Right cardiac atrium (tissue), 5 donors: ENCODE measurements at regions not wholly inside any gene's neighbourhood (a gene's known extent, or its start where the extent isn't known, plus 50 kb on each side); places are given as distances from the start of the nearest gene placed in this dataset.

Source experiments
- ATAC-seq, 2 donors: fragments of 200-7000 bp; cut with Tn5 transposase; one replicate each; pipeline versions ENCODE4 v1.8.0 to v1.9.1; 2020; ENCODE audit warnings: moderate library complexity in 2 of 2, mild to moderate bottlenecking in 1 of 2
- DNase-seq, 3 donors: peaks; one replicate each; pipeline ENCODE4 v3.0.0-alpha.2; 2020
- H3K27ac ChIP-seq: one replicate; pipeline ENCODE4 v1.5.1; 2013; ENCODE audit warnings: mild to moderate bottlenecking, low read length, control low read depth, moderate library complexity
- H3K27me3 ChIP-seq: one replicate; pipeline ENCODE4 v1.6.1; 2013; ENCODE audit not compliant: control insufficient read depth, insufficient read depth
- H3K4me1 ChIP-seq: one replicate; pipeline ENCODE4 v1.6.1; 2013; ENCODE audit warnings: low read length; ENCODE audit not compliant: control insufficient read depth, insufficient read depth
- H3K4me3 ChIP-seq: one replicate; pipeline ENCODE4 v1.5.1; 2013; ENCODE audit warnings: low read length, control low read depth
- H3K9me3 ChIP-seq: one replicate; pipeline ENCODE4 v1.6.1; 2013; ENCODE audit warnings: low read length; ENCODE audit not compliant: control insufficient read depth
- WGBS: extraction: QIAGEN DNeasy Blood & Tissue Kit; methylation state at CpG from one replicate; pipeline ENCODE4 v1.1.7; 2013; 5-methylcytosine and 5-hydroxymethylcytosine counted together
- intact Hi-C, 4 donors: fragments of 100-400 bp; cut with DNase I; formaldehyde crosslinking; loops; one replicate each; pipeline versions ENCODE4 v1.11.0 to v1.14.0; 2022 to 2023
- donor health status: healthy with polysubstance abuse.
- donor health status: DM: no; HTN: yes; CAD: no.
- donor health status: DM: no; HTN: no; CAD: no.
- donor health status: DM: no; HTN: yes; CAD: no; lungs with severe emphysema.
- donor health status: DM: yes; HTN: yes; CAD: no.

DNA sequence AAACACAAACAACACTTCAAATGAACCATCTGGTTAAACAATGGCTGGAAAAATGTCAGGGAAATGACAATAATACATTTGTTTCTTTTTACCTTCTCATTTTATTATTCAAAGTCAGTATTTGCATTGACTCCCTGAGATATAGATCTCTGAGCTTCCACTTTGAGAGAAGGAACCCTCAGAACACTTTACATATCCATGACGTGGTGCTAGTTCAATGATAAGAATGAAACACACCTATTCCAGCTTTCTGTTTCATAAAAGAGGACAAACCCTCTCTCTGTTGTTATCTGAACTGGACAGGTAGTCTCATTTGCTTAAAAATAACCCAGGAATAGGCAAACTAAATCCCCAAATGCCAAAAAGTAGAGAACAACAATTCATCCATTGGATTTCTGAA lies 65.3 kb upstream of the CCSER1 start:
- Histone ChIP-seq H3K4me1 (no peaks in the 10 kb centered on the region), H3K27me3 (no peaks in the 10 kb centered on the region), H3K4me3 (no peak overlapping the region), H3K27ac (no peak overlapping the region), H3K9me3 (no peaks in the 10 kb centered on the region)
- ATAC-seq = no peak
- WGBS = 46% methylated on average over 1 of the region's 1 CpG
- intact Hi-C loops = no loop called here
- no peak for DNase-seq

DNA sequence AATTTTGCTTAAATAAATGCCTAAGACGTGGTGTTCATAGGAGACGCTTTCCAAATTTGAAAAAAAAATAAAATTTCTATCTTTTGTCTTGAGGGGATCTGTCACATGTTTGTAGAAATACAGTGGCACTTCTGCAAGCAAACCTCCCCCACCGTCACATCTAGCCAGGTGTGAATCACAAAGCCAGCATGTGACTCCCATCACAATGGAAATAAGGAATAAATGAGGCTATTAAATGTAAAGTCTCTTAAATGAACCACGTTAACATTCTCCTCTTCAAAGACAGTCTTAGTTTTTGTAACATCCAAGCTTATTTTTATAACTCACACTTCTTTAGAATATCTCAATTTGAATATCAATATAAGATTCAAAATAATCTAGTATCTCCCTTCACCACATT lies 63.0 kb upstream of the CCSER1 start:
- intact Hi-C loops = no loop called here
- ATAC-seq (no peak), DNase-seq (no peak)
- Histone ChIP-seq H3K27me3 (no peaks in the 10 kb centered on the region), H3K27ac (no peak overlapping the region), H3K4me3 (no peak overlapping the region), H3K9me3 (no peaks in the 10 kb centered on the region), H3K4me1 (no peaks in the 10 kb centered on the region)
- 70% methylated on average over 4 of the region's 4 CpGs for WGBS

DNA sequence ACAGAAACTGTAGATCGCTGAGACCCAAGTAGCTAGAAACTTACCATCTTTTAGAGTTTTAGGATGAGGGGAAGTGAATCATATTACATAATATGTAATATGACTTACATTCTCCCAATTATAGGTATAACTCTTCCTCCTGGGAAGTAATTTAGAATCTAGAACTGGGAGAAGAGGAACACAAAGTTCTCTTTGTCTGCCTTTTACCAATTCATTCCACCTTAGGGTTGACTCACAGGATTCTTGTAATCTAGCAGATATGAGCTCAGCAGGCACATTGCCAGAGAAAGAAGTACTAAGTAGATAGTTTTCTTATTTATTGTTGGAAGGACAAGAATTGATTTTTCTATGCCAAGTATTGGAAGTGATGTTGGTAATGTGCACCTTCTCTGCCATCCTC lies 58.0 kb upstream of the CCSER1 start:
- DNase-seq (no peak), ATAC-seq (no peak)
- Histone ChIP-seq H3K4me1 (no peaks in the 10 kb centered on the region), H3K4me3 (no peak overlapping the region), H3K27ac (no peak overlapping the region), H3K9me3 (no peaks in the 10 kb centered on the region), H3K27me3 (no peaks in the 10 kb centered on the region)
- WGBS = 99% methylated on average over 1 of the region's 1 CpG
- intact Hi-C loops = no loop called here

DNA sequence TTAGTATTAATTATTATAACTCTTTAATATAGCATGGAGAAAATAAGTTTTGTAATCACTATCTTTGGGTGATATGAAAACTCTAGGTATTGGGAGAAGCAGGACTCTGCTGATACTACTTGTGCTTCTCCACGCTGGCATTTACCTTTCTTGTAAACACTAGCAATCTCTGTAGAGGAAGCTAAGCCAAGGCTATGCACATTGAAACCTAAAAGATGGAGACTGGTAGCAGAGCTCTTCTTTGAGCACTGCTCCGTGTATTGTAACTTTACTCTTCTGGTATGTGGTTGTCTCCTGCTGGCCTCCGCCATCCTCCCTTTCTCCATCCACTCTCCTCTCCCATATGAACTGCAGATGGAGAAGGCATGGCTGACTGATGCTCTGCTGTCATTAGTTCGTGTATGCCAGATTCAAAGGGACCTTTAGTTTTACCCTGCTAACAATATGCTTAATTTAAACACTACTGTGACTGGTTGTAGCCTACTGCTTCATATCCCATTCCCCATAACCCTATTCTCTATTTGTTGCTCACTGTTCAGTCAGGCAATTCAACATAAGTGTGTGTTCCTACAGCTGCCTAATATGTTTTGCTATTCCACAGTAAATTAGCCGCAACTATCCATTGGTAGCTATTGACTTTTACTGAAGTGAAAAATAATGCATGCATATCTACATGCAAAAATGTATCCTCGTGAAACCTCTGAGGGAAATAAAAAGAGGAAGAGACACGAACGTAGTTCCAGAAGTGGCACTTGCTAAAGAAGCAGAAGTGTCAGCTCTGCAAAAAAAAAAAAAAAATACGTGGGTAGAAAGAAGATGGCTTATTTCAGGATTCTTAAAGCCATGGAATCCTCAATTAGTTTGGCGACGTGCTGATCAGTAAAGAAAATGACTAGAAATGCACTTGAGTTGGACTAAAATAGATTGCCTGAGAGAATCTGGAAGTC lies 55.6 kb upstream of the CCSER1 start:
- ATAC-seq = no peak
- Histone ChIP-seq H3K4me1 (no peaks in the 10 kb centered on the region), H3K9me3 (no peaks in the 10 kb centered on the region), H3K27ac (no peak overlapping the region), H3K27me3 (no peaks in the 10 kb centered on the region), H3K4me3 (no peak overlapping the region)
- WGBS = 65% methylated on average over 11 of the region's 11 CpGs
- no peak for DNase-seq
- intact Hi-C loops = no loop called here

DNA sequence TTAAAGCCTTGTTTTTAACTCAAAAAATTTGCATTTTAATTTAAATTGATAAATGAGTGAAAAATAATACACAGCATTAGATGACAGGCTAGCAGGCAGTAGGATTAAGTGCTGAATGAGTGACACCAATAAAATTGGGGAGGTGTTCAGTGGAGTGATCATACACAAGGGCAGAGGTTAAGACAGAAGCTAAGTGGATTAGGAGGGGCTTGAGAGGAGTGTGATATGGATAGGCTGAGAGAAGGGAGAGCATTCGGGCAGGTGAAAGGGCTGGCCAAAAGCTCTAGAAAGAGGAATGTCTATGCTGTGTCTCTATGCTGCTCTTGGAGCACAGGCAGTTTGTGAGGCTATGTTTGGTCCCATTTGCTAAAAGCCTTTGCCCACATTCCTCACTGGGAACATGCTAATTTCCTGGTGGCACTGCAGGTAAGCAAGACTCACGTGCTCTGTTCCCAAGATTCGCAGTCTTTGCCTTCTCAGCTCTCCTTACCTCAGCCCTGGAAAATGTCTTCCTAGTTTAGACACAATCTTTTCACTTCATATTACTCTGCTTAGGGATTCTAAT lies 52.8 kb upstream of the CCSER1 start:
- no peak for DNase-seq
- Histone ChIP-seq H3K27me3 (no peaks in the 10 kb centered on the region), H3K4me3 (no peak overlapping the region), H3K9me3 (no peaks in the 10 kb centered on the region), H3K27ac (no peak overlapping the region), H3K4me1 (no peaks in the 10 kb centered on the region)
- ATAC-seq = no peak
- intact Hi-C loops = no loop called here
- WGBS = 55% methylated on average over 3 of the region's 3 CpGs
